ENCODE measurements at regions not wholly inside any gene's neighbourhood (a gene's known extent, or its start where the extent isn't known, plus 50 kb on each side); places are given as distances from the start of the nearest gene placed in this dataset.
"Not testable (repeated sequence)": the region's sequence is repeated elsewhere in the genome, so short reads cannot be mapped to it uniquely, and the experiment has no call there.

- TF ChIP-seq, protein P1, sequence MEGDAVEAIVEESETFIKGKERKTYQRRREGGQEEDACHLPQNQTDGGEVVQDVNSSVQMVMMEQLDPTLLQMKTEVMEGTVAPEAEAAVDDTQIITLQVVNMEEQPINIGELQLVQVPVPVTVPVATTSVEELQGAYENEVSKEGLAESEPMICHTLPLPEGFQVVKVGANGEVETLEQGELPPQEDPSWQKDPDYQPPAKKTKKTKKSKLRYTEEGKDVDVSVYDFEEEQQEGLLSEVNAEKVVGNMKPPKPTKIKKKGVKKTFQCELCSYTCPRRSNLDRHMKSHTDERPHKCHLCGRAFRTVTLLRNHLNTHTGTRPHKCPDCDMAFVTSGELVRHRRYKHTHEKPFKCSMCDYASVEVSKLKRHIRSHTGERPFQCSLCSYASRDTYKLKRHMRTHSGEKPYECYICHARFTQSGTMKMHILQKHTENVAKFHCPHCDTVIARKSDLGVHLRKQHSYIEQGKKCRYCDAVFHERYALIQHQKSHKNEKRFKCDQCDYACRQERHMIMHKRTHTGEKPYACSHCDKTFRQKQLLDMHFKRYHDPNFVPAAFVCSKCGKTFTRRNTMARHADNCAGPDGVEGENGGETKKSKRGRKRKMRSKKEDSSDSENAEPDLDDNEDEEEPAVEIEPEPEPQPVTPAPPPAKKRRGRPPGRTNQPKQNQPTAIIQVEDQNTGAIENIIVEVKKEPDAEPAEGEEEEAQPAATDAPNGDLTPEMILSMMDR (conservative IDR thresholded peaks at IDR 0.05; ENCODE audit: low read length) = no peak
- H3K4me3 ChIP-seq (ENCODE audit: low read length) = no peak overlapping the region
- DNase-seq (ENCODE audit: low read depth) = no peak
These were observed 130.5 kb downstream of the KIF26A start for GRCh38 chr14:104268725-104269436.

DNA sequence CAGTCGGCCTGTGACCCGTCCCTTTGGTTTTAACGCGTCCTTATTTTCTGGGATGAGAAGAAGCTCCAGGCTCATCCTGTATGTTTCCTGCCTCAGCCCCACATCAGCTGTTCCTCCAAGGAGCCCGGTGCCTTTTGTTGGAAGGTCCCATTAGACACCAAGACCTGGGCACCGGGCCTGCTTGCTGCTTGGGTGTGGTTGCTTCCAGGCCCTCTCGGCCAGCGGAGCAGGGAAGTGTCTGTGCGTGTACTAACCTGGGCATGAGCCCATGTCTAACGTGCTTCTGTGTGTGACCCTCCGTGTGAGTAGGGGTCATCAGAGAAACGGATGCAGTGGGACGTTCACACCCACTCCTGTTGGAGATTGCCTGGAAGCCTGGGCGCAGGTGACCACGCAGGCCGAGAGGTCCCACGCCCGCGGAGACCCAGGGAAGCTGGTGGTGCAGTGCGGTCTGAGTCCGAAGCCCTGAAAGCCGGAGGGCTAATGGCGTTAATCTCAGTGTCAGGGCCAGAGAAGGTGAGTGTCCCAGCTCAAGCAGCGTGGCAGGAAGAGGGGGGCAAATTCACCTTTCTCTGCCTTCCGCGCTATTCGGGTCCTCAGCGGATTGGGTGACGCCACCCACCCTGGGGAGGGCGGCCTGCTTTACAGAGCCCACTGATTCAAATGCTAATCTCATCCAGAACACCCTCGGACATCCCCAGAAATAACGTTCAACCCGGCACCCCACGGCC is 131.3 kb downstream of the KIF26A start:
- DNase-seq (ENCODE audit: low read depth); H3K4me3 ChIP-seq (ENCODE audit: low read length): not testable (repeated sequence)

GRCh38 chr14:104271391-104271790 is 133.0 kb downstream of the KIF26A start:
- TF ChIP-seq, protein P1 (conservative IDR thresholded peaks at IDR 0.05; ENCODE audit: low read length) = no peak
- DNase-seq (ENCODE audit: low read depth) = no peak
- no peak overlapping the region for H3K4me3 ChIP-seq (ENCODE audit: low read length)

DNA sequence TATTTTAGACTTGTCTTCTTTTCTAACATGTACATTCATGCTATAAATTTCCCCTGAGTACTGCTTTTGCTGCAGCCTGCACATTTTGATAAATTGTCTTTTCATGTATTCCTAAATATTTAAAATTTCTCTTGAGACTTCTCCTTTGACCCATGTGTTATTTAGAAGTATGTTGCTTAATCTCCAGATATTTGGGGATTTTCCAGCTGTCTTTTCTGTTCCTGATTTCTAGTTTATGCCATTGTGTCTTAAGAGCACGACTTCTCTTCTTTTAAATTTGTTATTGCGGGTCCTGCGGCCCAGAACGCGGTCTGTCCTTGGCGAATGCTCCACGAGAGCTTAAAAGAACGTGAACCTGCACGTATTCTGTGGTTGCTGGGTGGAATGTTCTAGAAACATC is 136.4 kb downstream of the KIF26A start:
- TF ChIP-seq, protein P1 (conservative IDR thresholded peaks at IDR 0.05; ENCODE audit: low read length) = no peak

DNA sequence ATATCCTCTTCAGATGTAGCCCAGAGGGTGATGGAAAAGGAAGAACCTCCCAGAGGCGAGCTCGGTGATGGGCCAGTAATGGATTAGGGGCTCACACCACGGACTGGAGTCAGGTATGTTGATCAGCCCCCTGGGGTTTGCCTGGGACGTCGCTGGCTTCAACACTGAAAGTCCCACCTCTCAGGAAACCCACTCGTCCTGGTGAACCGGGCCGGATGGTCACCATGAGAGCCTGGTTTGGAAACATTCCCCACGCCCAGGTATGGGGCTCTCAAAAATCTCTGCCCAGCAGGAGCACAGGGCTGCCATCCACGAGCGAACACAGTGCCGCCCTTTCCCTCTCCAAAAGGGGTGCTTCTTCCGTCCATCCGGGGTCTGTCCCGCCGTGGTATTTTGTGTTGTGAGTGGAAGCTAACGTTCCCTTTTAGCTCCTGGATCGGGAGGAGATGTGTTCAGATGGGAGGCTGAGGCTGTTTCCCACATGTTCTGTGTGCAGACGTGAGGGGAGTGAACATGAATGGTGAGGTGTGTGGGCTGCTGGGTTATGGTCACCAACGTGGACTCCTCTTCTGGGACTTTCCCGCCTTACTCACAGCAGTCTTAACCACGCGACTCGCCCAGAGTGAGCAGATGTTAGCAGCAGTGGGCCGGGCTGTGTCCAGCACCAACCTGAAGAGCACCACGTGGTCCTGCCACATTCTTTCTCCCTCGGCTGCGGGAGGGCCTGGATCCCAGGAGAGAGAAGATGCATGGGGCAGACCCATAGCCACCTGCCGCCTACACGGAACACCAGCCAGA is 139.2 kb downstream of the KIF26A start:
- no peak for DNase-seq (ENCODE audit: low read depth)
- TF ChIP-seq, protein P1 (conservative IDR thresholded peaks at IDR 0.05; ENCODE audit: low read length) = no peak
- no peak overlapping the region for H3K4me3 ChIP-seq (ENCODE audit: low read length)

More for the DNA sequence above, 136.4 kb downstream of the KIF26A start:
- no peak overlapping the region for H3K4me3 ChIP-seq (ENCODE audit: low read length)
- DNase-seq (ENCODE audit: low read depth) = no peak

GRCh38 chr14:104278214-104278534 is 139.8 kb downstream of the KIF26A start:
- H3K4me3 ChIP-seq (ENCODE audit: low read length) = no peak overlapping the region
- DNase-seq (ENCODE audit: low read depth) = no peak

More at GRCh38 chr14:104278214-104278534, 139.8 kb downstream of the KIF26A start:
- TF ChIP-seq, protein P1 (conservative IDR thresholded peaks at IDR 0.05; ENCODE audit: low read length) = no peak

Measured in AG10803 (cell line).